ENCODE measurements at regions not wholly inside any gene's neighbourhood (a gene's known extent, or its start where the extent isn't known, plus 50 kb on each side); places are given as distances from the start of the nearest gene placed in this dataset.
"Not testable (repeated sequence)": the region's sequence is repeated elsewhere in the genome, so short reads cannot be mapped to it uniquely, and the experiment has no call there.

DNA sequence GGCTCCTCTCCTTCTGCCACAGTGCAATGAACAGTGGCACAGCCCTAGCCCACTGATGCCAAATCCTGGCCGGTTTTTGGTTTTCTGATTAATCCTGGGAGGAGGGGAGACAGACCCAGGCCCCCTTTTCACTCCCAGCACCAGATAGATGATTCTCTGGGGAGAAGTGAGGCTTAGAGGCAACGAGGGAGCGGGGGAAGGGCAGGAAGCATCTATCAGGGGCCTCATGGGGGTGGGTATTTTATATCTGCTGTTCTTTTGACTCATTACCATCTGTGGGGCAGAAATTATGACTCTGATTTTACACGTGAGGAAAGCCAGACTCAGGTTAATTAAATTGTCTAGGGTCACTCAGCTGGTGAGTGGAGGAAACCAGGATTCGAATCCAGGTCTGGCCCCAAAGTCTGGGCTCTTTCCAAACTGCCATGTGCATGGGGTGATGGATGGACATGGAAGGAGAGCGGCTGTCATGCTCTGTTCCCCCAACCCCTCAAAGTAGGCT, 79.4 kb downstream of the MRM1 start:
- Mint-ChIP-seq H3K4me3 (no peak overlapping the region), H3K27me3 (peaks cover 2% of the 10 kb centered on the region), H3K36me3 (ENCODE audit: low read depth) (no peaks in the 10 kb centered on the region), H3K4me1 (peaks cover 12% of the 10 kb centered on the region), H3K9me3 (no peaks in the 10 kb centered on the region), H3K27ac (no peak overlapping the region)
- CTCF ChIA-PET, result no interaction called here
- POLR2A ChIA-PET, result no interaction called here
- no peak for DNase-seq

DNA sequence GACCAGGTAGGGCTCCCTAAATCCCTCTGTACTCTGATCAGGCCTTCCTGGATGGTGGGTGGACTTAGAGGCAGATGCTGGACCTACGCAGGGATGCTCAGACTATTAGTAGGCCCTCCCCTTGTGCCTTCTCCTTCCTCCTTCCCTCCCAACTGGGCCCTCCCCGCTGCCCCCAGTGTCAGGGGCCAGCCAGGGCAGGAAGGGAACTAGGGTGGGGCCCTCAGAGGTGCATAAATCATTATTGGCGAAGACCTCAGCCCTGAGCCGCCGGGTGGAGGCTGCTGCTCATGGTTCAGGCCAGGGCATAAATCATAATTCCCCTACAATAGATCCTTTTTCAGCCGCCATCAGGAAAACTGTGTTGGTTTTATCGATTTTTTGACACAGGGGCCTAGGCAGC, 81.4 kb downstream of the MRM1 start:
- Mint-ChIP-seq H3K4me3 (no peak overlapping the region), H3K27ac (no peak overlapping the region), H3K27me3 (peaks cover 7% of the 10 kb centered on the region), H3K9me3 (no peaks in the 10 kb centered on the region), H3K4me1 (no peaks in the 10 kb centered on the region), H3K36me3 (ENCODE audit: low read depth) (no peaks in the 10 kb centered on the region)
- CTCF ChIA-PET, result no interaction called here
- no peak for DNase-seq
- POLR2A ChIA-PET, result no interaction called here

DNA sequence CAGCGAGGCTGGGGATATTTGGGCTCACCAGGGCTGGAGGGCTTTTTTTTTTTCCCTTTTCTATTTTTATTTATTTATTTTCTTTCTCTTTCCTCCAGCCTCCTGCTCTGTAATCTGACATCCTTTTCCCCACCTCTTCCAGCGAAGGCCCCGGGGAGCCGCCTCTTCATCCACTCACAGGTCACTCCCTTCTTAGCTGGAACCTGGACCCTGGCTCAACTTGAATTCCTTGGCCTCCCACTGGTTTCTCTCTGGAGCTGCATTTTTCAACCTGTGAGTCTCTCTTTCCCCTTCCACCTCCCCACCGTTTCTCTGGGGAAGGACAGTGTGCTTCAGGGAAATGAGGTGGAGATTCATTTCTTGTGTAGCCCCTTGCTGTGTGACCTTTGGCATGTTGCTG, 82.0 kb downstream of the MRM1 start:
- no peak overlapping the region for H3K4me3 Mint-ChIP-seq
- no peak for DNase-seq
- CTCF ChIA-PET, result interaction anchor here (1.2 kb wide), 1 partner anchor 10 kb away, joined by 6 read pairs; no protein-coding TSS in a partner anchor

DNA sequence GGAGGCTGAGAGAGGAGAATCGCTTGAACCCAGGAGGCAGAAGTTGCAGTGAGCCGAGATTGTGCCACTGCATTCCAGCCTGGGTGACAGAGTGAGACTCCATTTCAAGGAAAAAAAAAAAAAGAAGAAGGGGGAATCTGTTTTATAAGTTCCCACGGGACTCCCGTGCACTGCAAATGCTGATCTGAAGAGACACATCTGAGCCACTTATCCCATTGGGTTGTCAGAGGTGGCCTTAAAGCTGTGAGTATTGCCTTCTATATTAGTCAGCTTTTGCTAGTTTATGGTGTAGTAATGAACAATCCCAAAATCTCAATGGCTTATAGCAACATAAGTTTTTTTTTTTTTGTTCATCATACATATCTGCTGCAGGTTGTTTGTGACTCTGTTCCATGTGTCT, 82.8 kb downstream of the MRM1 start:
- ChIA-PET CTCF (interaction anchor here (0.6 to 1.2 kb wide), 3 partner anchors 10 to 280 kb away, joined by 3 to 6 read pairs (median 4); no protein-coding TSS in a partner anchor), POLR2A (interaction anchor here (0.6 kb wide), 1 partner anchor 633 kb away, joined by 4 read pairs; no protein-coding TSS in a partner anchor)
- Mint-ChIP-seq H3K4me3 (no peak overlapping the region), H3K4me1 (no peaks in the 10 kb centered on the region), H3K9me3 (no peaks in the 10 kb centered on the region), H3K27ac (no peak overlapping the region), H3K36me3 (ENCODE audit: low read depth) (no peaks in the 10 kb centered on the region), H3K27me3 (peaks cover 7% of the 10 kb centered on the region)
- no peak for DNase-seq

More for the DNA sequence above, 82.0 kb downstream of the MRM1 start:
- POLR2A ChIA-PET, result interaction anchor here (0.6 kb wide), 1 partner anchor 632 kb away, joined by 4 read pairs; no protein-coding TSS in a partner anchor
- no peaks in the 10 kb centered on the region for H3K36me3 Mint-ChIP-seq (ENCODE audit: low read depth)
- peaks cover 7% of the 10 kb centered on the region for H3K27me3 Mint-ChIP-seq
- no peaks in the 10 kb centered on the region for H3K4me1 Mint-ChIP-seq
- H3K27ac Mint-ChIP-seq, result no peak overlapping the region
- H3K9me3 Mint-ChIP-seq, result no peaks in the 10 kb centered on the region

DNA sequence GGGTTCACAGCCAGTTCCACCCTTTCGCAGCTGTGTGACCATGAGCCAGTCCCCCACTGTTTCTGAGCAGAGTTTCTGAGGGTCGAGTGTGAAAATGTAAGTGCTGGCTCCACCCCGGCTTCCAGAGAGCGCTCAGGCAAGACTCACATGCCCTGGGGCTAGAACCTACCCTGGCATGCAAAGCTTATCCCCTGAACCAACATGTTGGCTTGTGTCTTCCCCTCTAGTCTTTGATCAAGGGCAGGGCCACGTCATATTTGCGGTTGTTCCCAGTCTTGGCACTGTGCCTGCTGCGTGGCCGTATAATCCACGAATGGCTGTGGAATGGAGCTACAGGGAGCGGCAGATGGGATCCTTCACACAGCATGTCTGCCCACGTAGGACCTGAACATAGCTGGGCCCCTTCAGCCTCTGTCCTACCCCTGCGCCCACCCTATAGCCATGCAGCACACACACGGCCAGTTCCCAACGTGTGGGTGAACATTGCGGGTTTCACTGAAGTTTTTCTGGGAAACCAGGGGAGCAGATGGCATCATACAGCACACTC, 84.8 kb downstream of the MRM1 start:
- no peak for DNase-seq
- Mint-ChIP-seq H3K9me3 (no peaks in the 10 kb centered on the region), H3K27me3 (peaks cover 13% of the 10 kb centered on the region), H3K27ac (no peak overlapping the region), H3K4me3 (no peak overlapping the region), H3K4me1 (no peaks in the 10 kb centered on the region), H3K36me3 (ENCODE audit: low read depth) (no peaks in the 10 kb centered on the region)
- ChIA-PET CTCF (no interaction called here), POLR2A (no interaction called here)

DNA sequence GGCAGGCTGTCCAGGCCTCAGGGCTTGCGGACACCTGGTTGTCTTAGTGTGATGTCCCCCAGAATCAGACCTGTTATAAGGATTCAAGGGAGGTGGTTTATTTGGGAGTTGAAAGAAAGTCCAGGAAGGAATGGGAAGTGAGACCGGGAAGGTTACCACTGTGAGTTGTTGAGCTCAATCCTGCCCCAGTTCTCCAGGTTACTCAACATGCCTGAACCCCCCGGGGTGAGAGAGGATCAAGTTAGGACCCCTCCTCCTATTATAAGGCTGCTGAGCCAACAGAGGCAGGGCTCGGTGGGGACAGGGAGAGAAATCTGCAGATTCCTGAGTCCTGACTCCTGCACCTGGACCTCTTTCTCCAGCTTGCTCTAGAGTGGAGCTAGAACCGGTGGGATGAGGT, 86.4 kb downstream of the MRM1 start:
- H3K9me3 Mint-ChIP-seq, result no peaks in the 10 kb centered on the region
- no peaks in the 10 kb centered on the region for H3K36me3 Mint-ChIP-seq (ENCODE audit: low read depth)
- H3K4me1 Mint-ChIP-seq, result no peaks in the 10 kb centered on the region
- no peak overlapping the region for H3K4me3 Mint-ChIP-seq
- ChIA-PET CTCF (interaction anchor here (1.0 kb wide), 3 partner anchors 9 to 30 kb away, joined by 3 to 5 read pairs (median 3); no protein-coding TSS in a partner anchor), POLR2A (no interaction called here)
- no peak for DNase-seq
- peaks cover 14% of the 10 kb centered on the region for H3K27me3 Mint-ChIP-seq
- H3K27ac Mint-ChIP-seq, result no peak overlapping the region

DNA sequence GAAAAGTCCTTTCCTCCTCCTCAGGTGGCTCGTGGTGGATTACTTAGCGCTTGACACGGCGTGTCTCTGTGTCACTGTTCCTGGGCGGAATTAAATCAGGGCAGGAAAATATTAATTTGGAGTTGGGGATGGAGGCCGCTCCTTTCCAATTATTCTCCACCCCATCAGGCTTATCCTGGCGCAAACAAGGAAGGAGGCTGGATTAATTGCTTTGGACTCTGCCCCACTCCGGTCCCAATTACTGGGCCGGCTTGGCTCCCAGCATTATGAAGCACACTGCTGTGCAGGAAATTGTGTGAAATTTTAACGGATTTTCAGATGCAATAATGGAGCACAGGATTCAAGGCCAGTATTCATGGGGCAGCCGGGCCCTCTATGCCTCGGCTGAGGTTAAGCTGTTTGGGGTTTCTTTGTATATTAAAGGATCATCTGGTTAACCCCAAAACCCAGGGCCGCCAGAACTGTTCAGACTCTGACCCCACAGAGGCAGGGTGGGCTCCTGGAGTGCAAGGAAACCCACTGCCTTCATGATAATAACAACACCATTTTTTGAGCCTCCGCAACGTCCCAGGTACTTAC, 87.8 kb downstream of the MRM1 start:
- POLR2A ChIA-PET, result no interaction called here
- Mint-ChIP-seq H3K27ac (no peak overlapping the region), H3K4me1 (no peaks in the 10 kb centered on the region), H3K36me3 (ENCODE audit: low read depth) (no peaks in the 10 kb centered on the region), H3K27me3 (peaks cover 19% of the 10 kb centered on the region), H3K9me3 (no peaks in the 10 kb centered on the region), H3K4me3 (no peak overlapping the region)
- no peak for DNase-seq
- CTCF ChIA-PET, result no interaction called here

DNA sequence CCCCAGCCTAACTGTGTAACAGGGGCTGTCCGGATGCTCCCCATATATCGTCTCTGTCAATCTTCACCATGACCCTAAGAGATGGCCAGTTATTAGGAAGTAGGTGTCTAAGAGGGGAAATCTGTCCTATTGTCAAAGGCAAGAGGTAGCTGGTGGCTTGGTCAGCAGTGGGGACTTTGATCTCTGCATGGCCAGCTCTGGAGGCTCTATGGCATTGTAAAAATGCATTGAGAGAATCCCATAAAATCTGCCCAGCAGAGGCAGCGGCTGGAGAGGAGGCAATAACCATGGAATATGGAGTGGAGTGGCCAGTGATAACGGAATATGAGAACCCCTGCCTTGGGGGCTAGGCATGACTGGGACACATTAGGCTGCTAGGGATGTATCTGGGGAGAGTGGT, 88.8 kb downstream of the MRM1 start:
- H3K27me3 Mint-ChIP-seq, result peaks cover 24% of the 10 kb centered on the region
- no peak overlapping the region for H3K27ac Mint-ChIP-seq
- no peak overlapping the region for H3K4me3 Mint-ChIP-seq
- H3K4me1 Mint-ChIP-seq, result no peaks in the 10 kb centered on the region
- CTCF ChIA-PET, result no interaction called here
- POLR2A ChIA-PET, result no interaction called here
- H3K9me3 Mint-ChIP-seq, result no peaks in the 10 kb centered on the region
- DNase-seq, result no peak
- no peaks in the 10 kb centered on the region for H3K36me3 Mint-ChIP-seq (ENCODE audit: low read depth)

DNA sequence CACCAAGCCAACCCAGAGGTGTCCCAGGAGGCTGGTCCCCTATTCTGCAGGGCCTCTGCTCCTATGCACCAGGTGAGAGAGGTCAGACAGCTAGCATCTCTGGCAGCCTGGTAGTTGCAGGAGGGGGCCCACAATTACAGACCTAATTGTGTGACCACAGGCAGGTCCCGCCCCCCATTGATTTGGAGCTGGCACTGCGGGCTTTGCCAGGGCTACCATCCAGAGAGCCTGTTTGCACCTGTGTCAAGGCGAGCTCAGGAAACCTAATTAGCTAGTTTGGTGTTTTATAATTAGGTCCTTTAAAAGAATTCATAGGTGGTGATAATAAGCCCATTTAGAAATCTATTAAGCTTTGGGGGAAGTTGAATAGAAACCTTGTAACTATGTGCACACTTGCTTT, 90.2 kb downstream of the MRM1 start:
- H3K27me3 Mint-ChIP-seq, result peaks cover 22% of the 10 kb centered on the region

DNA sequence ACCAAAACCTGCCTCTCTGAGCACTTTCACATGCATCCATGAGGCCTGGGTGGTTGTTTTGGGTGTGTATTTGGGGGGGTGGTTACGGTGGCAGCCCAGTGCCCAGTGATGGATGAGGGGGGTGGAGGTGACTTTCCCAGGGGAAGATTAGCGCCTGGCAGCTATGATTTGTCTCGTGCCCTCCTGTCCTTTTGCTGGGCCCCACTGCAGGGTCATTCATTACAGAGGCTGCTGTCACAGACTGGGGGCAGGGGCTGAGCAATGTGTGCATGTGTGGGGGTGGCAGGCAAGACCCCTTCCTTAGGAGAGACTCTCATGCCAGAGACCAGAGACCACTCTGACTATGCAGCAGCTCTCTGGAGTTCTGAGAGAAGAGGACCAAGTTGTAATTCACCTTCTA, 93.7 kb downstream of the MRM1 start:
- H3K27ac Mint-ChIP-seq, result no peak overlapping the region

More for the DNA sequence above, 90.2 kb downstream of the MRM1 start:
- Mint-ChIP-seq H3K9me3 (no peaks in the 10 kb centered on the region), H3K27ac (no peak overlapping the region), H3K4me1 (no peaks in the 10 kb centered on the region), H3K4me3 (no peak overlapping the region), H3K36me3 (ENCODE audit: low read depth) (no peaks in the 10 kb centered on the region)
- no peak for DNase-seq
- ChIA-PET CTCF (interaction anchor here (0.7 to 1.4 kb wide), 2 partner anchors 18 to 356 kb away, joined by 3 read pairs; no protein-coding TSS in a partner anchor), POLR2A (no interaction called here)

DNA sequence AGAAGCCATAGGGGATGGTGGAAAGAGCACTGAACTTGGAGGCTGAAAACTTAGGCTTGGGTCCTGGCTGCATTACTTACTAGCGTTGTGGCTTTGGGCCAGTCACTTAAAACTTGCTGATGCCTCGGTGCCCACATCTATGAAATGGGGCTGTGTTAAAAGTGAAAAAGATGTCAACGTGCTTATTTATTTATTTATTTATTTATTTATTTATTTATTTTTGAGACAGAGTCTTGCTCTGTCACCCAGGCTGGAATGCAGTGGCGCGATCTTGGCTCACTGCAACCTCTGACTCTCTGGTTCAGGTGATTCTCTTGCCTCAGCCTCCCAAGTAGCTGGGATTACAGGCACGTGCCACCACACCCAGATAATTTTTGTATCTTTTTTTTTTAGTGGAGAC, 94.3 kb downstream of the MRM1 start:
- CTCF ChIA-PET; H3K27ac Mint-ChIP-seq; H3K36me3 Mint-ChIP-seq (ENCODE audit: low read depth); DNase-seq; POLR2A ChIA-PET; H3K4me3 Mint-ChIP-seq; H3K4me1 Mint-ChIP-seq; H3K9me3 Mint-ChIP-seq: not testable (repeated sequence)
- H3K27me3 Mint-ChIP-seq, result peaks cover 23% of the 10 kb centered on the region

More for the DNA sequence above, 93.7 kb downstream of the MRM1 start:
- Mint-ChIP-seq H3K27me3 (peaks cover 28% of the 10 kb centered on the region), H3K4me1 (no peaks in the 10 kb centered on the region), H3K36me3 (ENCODE audit: low read depth) (no peaks in the 10 kb centered on the region), H3K4me3 (no peak overlapping the region), H3K9me3 (no peaks in the 10 kb centered on the region)
- no peak for DNase-seq
- ChIA-PET CTCF (no interaction called here), POLR2A (no interaction called here)

DNA sequence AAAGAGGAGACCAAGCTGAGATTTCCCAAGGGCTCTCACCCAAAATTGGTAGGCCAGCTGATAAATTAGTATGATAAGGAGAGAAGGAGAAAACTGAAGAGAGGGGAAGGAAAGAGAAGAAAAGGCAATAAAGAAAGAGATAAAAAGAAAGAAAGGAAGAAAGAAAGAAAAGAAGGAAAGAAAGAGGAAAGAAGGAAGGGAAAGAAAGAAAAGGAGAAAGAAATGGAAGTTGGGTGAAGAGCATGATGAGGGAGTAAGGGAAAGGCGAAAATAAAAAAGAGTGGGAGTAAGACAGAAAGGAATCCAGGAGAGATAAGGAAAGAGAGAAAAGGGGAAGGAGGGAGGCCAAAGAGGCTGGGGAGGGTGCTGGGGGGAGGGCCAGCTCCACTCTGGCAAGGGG, 95.4 kb downstream of the MRM1 start:
- H3K36me3 Mint-ChIP-seq (ENCODE audit: low read depth), result no peaks in the 10 kb centered on the region
- ChIA-PET CTCF (interaction anchor here (0.7 kb wide), 1 partner anchor 9 kb away, joined by 5 read pairs; no protein-coding TSS in a partner anchor), POLR2A (no interaction called here)
- H3K27me3 Mint-ChIP-seq, result peaks cover 27% of the 10 kb centered on the region
- H3K4me3 Mint-ChIP-seq, result no peak overlapping the region
- H3K4me1 Mint-ChIP-seq, result no peaks in the 10 kb centered on the region
- no peak for DNase-seq
- no peaks in the 10 kb centered on the region for H3K9me3 Mint-ChIP-seq
- no peak overlapping the region for H3K27ac Mint-ChIP-seq

DNA sequence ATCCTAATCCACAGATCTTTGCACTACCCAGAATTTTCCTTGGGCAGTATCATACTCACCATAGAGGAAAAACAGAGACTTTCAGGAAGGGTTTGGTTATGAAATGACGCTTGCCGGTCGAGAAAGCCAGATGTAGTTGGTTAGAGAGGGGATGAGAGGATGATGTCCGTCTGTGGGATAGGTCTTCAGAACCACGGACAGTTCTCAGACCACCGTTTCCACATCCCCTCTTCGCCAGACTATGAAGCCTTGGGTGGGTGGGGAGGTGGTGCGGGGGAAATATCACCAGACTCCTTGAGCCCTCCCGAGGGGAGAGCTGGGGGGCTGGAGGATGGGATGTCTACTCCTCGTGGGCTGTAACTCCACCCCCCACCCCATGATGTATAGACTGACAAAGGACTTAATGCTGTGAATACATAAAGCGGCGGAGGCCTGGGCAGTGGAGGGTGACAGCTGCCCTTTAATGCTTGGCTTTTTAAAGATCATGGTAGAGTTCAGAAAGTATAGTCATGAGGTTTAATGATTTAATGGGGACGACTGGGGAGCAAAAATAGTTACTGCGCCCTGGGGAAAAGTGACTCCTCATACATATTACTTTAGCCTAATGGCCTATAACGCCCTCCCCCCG, 96.6 kb downstream of the MRM1 start:
- no peak for DNase-seq
- H3K36me3 Mint-ChIP-seq (ENCODE audit: low read depth), result no peaks in the 10 kb centered on the region
- H3K9me3 Mint-ChIP-seq, result no peaks in the 10 kb centered on the region
- CTCF ChIA-PET, result no interaction called here
- POLR2A ChIA-PET, result no interaction called here
- H3K4me1 Mint-ChIP-seq, result no peaks in the 10 kb centered on the region
- H3K27ac Mint-ChIP-seq, result no peak overlapping the region
- peaks cover 25% of the 10 kb centered on the region for H3K27me3 Mint-ChIP-seq
- no peak overlapping the region for H3K4me3 Mint-ChIP-seq
